GM12892 (cell line): ENCODE measurements at regions not wholly inside any gene's neighbourhood (a gene's known extent, or its start where the extent isn't known, plus 50 kb on each side); places are given as distances from the start of the nearest gene placed in this dataset.

Source experiments
- DNase-seq: peaks from one replicate; pipeline ENCODE4 v3.0.0; 2011; ENCODE audit not compliant: insufficient read length
- FAIRE-seq: peaks from 2 replicates; lab custom pipeline; 2011; peaks lifted over from hg19 to GRCh38; lab: Jason Lieb, UNC
- POLR2A ChIP-seq: IDR thresholded peaks from 2 replicates; pipeline ENCODE4 v1.6.1; 2011; ENCODE audit warnings: low read depth, low read length, control low read depth
- POLR2AphosphoS5 ChIP-seq: IDR thresholded peaks from 2 replicates; pipeline ENCODE4 v1.6.1; 2011; ENCODE audit warnings: low read depth, low read length, control low read depth
- TAF1 ChIP-seq: IDR thresholded peaks from 2 replicates; pipeline ENCODE4 v1.6.1; 2011; ENCODE audit warnings: low read depth, mild to moderate bottlenecking, control low read depth, low read length, borderline replicate concordance

GRCh38 chr3:31244929-31245817 is 287.6 kb upstream of the STT3B start:
- TF ChIP-seq TAF1: no peak
- TF ChIP-seq POLR2AphosphoS5: no peak
- TF ChIP-seq POLR2A: peak; percentile 47
- FAIRE-seq: peak; percentile 74
- no peak for DNase-seq

GRCh38 chr3:31246293-31247062 is 286.2 kb upstream of the STT3B start:
- TF ChIP-seq POLR2A (0 out of 2 replicates have a peak, but pooled peaks have one; percentile 12), TAF1 (no peak)
- DNase-seq (no peak), FAIRE-seq (no peak)

- FAIRE-seq (no peak), DNase-seq (no peak)
- peak; percentile 26; the same call in 1 of the 2 replicates for TF ChIP-seq POLR2AphosphoS5
- TF ChIP-seq TAF1: no peak
Measured at GRCh38 chr3:31247063-31247447, 285.7 kb upstream of the STT3B start.

DNA sequence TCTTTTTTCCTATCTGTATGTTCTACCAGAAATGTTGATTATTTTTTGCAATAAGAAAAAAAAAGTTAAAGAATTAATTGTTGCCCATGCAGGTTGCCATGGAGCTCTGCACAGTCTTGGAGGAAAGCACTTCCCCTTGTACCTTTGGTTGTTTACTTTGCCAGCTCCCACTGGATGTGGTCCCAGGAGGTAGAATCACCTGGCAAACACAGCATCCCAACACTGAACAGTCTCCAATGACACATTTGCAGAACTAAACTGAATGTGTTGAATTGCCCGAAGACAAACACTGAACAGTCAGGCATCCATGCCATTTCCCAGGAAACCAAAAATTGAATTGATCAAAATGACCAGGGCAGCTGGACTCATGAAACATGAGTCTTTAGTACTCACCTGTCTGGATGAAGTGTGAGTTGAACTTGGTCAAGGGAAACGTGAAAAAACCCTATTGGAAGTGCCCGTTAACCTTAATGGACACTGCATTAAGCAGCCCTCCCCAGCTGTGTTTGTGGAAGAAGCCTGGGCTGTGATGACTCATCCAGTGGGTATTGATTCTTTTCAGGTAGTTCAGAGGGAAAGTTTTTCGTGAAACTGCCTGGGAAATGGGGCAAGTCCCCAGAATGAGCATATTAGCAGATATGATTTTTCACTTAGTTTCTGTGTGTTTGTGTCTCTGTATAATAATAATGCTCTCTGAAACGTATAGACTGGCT is 284.7 kb upstream of the STT3B start:
- FAIRE-seq: peak; percentile 57

GRCh38 chr3:31248563-31248992 is 284.1 kb upstream of the STT3B start:
- peak; percentile 63 for FAIRE-seq
- DNase-seq: no peak
- TF ChIP-seq TAF1 (no peak), POLR2A (peak; percentile 48; the same call in 1 of the 2 replicates), POLR2AphosphoS5 (no peak)

More for the DNA sequence above, 284.7 kb upstream of the STT3B start:
- TF ChIP-seq POLR2AphosphoS5 (no peak), POLR2A (no peak), TAF1 (no peak)
- no peak for DNase-seq

DNA sequence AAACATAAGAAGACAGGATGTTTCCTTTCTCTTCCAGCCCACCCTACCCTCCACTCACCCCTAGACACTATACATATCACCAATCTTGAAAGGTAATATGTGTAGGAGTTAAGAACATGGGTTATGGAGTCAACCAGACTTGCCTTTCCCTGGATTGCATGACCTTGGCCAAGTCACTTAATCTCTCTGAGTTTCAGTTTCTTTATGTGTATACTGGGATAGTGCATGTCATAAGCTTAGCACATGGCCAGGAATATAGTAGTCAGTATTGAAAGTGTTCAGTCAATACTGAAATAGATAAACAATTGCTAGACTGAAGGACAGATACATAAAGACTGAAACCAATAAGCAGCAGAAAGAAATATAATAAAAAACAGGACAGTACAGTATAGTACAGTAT is 283.2 kb upstream of the STT3B start:
- peak; percentile 50 for FAIRE-seq
- TF ChIP-seq POLR2A (no peak), TAF1 (no peak), POLR2AphosphoS5 (no peak)

GRCh38 chr3:31250116-31250777 is 282.5 kb upstream of the STT3B start:
- no peak for TF ChIP-seq POLR2A
- TF ChIP-seq POLR2AphosphoS5: no peak
- no peak for TF ChIP-seq TAF1
- DNase-seq: no peak
- FAIRE-seq: no peak

More for the DNA sequence above, 283.2 kb upstream of the STT3B start:
- no peak for DNase-seq

GRCh38 chr3:31251083-31251482 is 281.6 kb upstream of the STT3B start:
- DNase-seq (no peak), FAIRE-seq (no peak)
- no peak for TF ChIP-seq POLR2A
- no peak for TF ChIP-seq TAF1
- no peak for TF ChIP-seq POLR2AphosphoS5

- no peak for DNase-seq
- TF ChIP-seq TAF1 (no peak), POLR2AphosphoS5 (no peak), POLR2A (no peak)
- FAIRE-seq: peak; percentile 96
Measured at GRCh38 chr3:31252216-31253185, 280.2 kb upstream of the STT3B start.
